KMS-11 (cell line): ENCODE measurements at regions not wholly inside any gene's neighbourhood (a gene's known extent, or its start where the extent isn't known, plus 50 kb on each side); places are given as distances from the start of the nearest gene placed in this dataset.

Experiments
- H2AFZ ChIP-seq: fragments of 200-600 bp; sonication (generic); 2 replicates; pipeline ENCODE4 v1.6.1; 2016; ENCODE audit warnings: antibody characterized with exemption, mixed run types, low read depth
- H3K27ac ChIP-seq: fragments of 200-600 bp; sonication (generic); 2 replicates; pipeline ENCODE4 v1.6.1; 2016; ENCODE audit warnings: mild to moderate bottlenecking, mixed run types
- H3K27me3 ChIP-seq: fragments of 200-600 bp; sonication (generic); 2 replicates; pipeline ENCODE4 v1.6.1; 2017; ENCODE audit warnings: mild to moderate bottlenecking, low read depth, mixed run types, moderate library complexity; ENCODE audit not compliant: insufficient read depth
- H3K36me3 ChIP-seq: fragments of 200-600 bp; sonication (generic); 2 replicates; pipeline ENCODE4 v1.6.1; 2017; ENCODE audit warnings: mild to moderate bottlenecking, mixed run types; ENCODE audit not compliant: insufficient read depth
- H3K4me1 ChIP-seq: fragments of 200-600 bp; sonication (generic); 2 replicates; pipeline ENCODE4 v1.6.1; 2016; ENCODE audit warnings: mild to moderate bottlenecking, low read depth, mixed run types; ENCODE audit not compliant: poor library complexity, severe bottlenecking
- H3K4me2 ChIP-seq: fragments of 200-600 bp; sonication (generic); 2 replicates; pipeline ENCODE4 v1.7.0; 2016; ENCODE audit warnings: mild to moderate bottlenecking, mixed run types
- H3K4me3 ChIP-seq: fragments of 200-600 bp; sonication (generic); IDR thresholded peaks from 2 replicates; pipeline ENCODE4 v1.6.1; 2017; ENCODE audit warnings: low read depth, low read length, mixed read lengths; ENCODE audit not compliant: insufficient read depth
- H3K79me2 ChIP-seq: fragments of 200-600 bp; sonication (generic); 2 replicates; pipeline ENCODE4 v1.6.1; 2016; ENCODE audit warnings: low read depth, mixed run types; ENCODE audit not compliant: insufficient read depth
- H3K9ac ChIP-seq: fragments of 200-600 bp; sonication (generic); 2 replicates; pipeline ENCODE4 v1.6.1; 2016; ENCODE audit warnings: mild to moderate bottlenecking, mixed run types
- H4K20me1 ChIP-seq: fragments of 200-600 bp; sonication (generic); 2 replicates; pipeline ENCODE4 v1.6.1; 2016; ENCODE audit warnings: mild to moderate bottlenecking, mixed run types; ENCODE audit not compliant: insufficient read depth
- CTCF ChIP-seq: fragments of 200-600 bp; sonication (generic); conservative IDR thresholded peaks from 2 replicates; pipeline ENCODE4 v1.6.1; 2017; ENCODE audit warnings: low read depth, mild to moderate bottlenecking, antibody characterized with exemption, low read length, moderate library complexity, mixed read lengths

GRCh38 chr4:84341559-84341958, 157.5 kb downstream of the NKX6-1 start:
- Histone ChIP-seq H4K20me1 (no peaks in the 10 kb centered on the region), H3K4me3 (no peak overlapping the region), H3K36me3 (no peaks in the 10 kb centered on the region), H3K4me2 (no peak overlapping the region), H3K27me3 (no peaks in the 10 kb centered on the region), H3K4me1 (no peaks in the 10 kb centered on the region), H3K79me2 (no peaks in the 10 kb centered on the region), H3K9ac (no peak overlapping the region), H3K27ac (no peak overlapping the region), H2AFZ (no peak overlapping the region)
- no peak for TF ChIP-seq CTCF

- no peak for TF ChIP-seq CTCF
- no peaks in the 10 kb centered on the region for H3K36me3 ChIP-seq
- H2AFZ ChIP-seq = no peak overlapping the region
- no peaks in the 10 kb centered on the region for H3K27me3 ChIP-seq
- H3K4me1 ChIP-seq = no peaks in the 10 kb centered on the region
- no peak overlapping the region for H3K9ac ChIP-seq
- H3K4me2 ChIP-seq = no peak overlapping the region
- no peak overlapping the region for H3K27ac ChIP-seq
- no peaks in the 10 kb centered on the region for H3K79me2 ChIP-seq
- no peak overlapping the region for H3K4me3 ChIP-seq
- no peaks in the 10 kb centered on the region for H4K20me1 ChIP-seq
Measured at GRCh38 chr4:84338367-84338766, 160.7 kb downstream of the NKX6-1 start.

- Histone ChIP-seq H3K4me3 (no peak overlapping the region), H3K9ac (no peak overlapping the region), H3K36me3 (no peaks in the 10 kb centered on the region), H3K4me1 (no peaks in the 10 kb centered on the region), H3K79me2 (no peaks in the 10 kb centered on the region), H2AFZ (no peak overlapping the region), H3K4me2 (no peak overlapping the region), H3K27ac (no peak overlapping the region), H3K27me3 (no peaks in the 10 kb centered on the region), H4K20me1 (no peaks in the 10 kb centered on the region)
- TF ChIP-seq CTCF = no peak
Measured at GRCh38 chr4:84336964-84337705, 162.0 kb downstream of the NKX6-1 start.

- H4K20me1 ChIP-seq = no peaks in the 10 kb centered on the region
- no peaks in the 10 kb centered on the region for H3K79me2 ChIP-seq
- H3K4me1 ChIP-seq = no peaks in the 10 kb centered on the region
- H3K27ac ChIP-seq = no peak overlapping the region
- no peaks in the 10 kb centered on the region for H3K36me3 ChIP-seq
- no peak overlapping the region for H3K4me3 ChIP-seq
- TF ChIP-seq CTCF = no peak
- no peak overlapping the region for H3K4me2 ChIP-seq
- H2AFZ ChIP-seq = no peak overlapping the region
- H3K9ac ChIP-seq = no peak overlapping the region
- H3K27me3 ChIP-seq = no peaks in the 10 kb centered on the region
Measured at GRCh38 chr4:84327526-84327925, 171.6 kb downstream of the NKX6-1 start.
